Hepatocyte (in vitro differentiated cells): ENCODE measurements at regions not wholly inside any gene's neighbourhood (a gene's known extent, or its start where the extent isn't known, plus 50 kb on each side); places are given as distances from the start of the nearest gene placed in this dataset.

Experiments
- EZH2 ChIP-seq: fragments of 200-600 bp; sonication (generic); IDR thresholded peaks from 2 replicates; pipeline ENCODE4 v1.6.1; 2016; ENCODE audit warnings: antibody characterized with exemption, mild to moderate bottlenecking, borderline replicate concordance
- TF ChIP-seq, protein P1 (sequence below): fragments of 200-600 bp; sonication (generic); IDR thresholded peaks from 2 replicates; pipeline ENCODE4 v1.5.1; 2016; ENCODE audit warnings: antibody characterized with exemption, mild to moderate bottlenecking; ENCODE audit not compliant: poor library complexity

DNA sequence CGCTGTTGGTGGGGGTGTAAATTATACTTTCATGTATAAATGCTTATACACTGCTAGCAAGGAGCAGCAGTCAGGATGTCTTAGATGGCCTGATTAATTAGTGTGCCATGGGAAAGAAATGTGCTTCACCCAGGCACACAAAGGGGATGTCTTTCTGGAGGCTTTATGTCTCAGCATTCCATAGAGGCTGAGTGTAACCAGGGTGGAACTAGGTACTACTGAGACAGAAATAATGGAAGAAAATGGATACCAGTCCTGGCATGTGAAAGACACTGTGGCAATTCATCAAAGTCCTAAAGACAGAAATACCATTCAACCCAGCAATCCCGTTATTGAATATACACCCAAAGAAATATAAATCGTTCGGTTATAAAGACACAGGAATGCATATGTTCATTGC is 52.5 kb downstream of the PF4 start:
- TF ChIP-seq, protein P1, sequence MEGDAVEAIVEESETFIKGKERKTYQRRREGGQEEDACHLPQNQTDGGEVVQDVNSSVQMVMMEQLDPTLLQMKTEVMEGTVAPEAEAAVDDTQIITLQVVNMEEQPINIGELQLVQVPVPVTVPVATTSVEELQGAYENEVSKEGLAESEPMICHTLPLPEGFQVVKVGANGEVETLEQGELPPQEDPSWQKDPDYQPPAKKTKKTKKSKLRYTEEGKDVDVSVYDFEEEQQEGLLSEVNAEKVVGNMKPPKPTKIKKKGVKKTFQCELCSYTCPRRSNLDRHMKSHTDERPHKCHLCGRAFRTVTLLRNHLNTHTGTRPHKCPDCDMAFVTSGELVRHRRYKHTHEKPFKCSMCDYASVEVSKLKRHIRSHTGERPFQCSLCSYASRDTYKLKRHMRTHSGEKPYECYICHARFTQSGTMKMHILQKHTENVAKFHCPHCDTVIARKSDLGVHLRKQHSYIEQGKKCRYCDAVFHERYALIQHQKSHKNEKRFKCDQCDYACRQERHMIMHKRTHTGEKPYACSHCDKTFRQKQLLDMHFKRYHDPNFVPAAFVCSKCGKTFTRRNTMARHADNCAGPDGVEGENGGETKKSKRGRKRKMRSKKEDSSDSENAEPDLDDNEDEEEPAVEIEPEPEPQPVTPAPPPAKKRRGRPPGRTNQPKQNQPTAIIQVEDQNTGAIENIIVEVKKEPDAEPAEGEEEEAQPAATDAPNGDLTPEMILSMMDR, result no peak
- TF ChIP-seq EZH2, result no peak
